Right lobe of liver (tissue), 4 donors: ENCODE measurements at regions not wholly inside any gene's neighbourhood (a gene's known extent, or its start where the extent isn't known, plus 50 kb on each side); places are given as distances from the start of the nearest gene placed in this dataset.
"Not testable (repeated sequence)": the region's sequence is repeated elsewhere in the genome, so short reads cannot be mapped to it uniquely, and the experiment has no call there.

Experiments
- POLR2A ChIP-seq: fragments of 450-650 bp; IDR thresholded peaks from one replicate; pipeline ENCODE4 v1.6.1; 2017; ENCODE audit warnings: antibody characterized with exemption, mild to moderate bottlenecking
- TF ChIP-seq, protein P1 (sequence below), 4 donors: fragments of 200-600 bp in 3 of 4; fragments of 450-650 bp in 1 of 4; IDR thresholded peaks; one replicate each; pipeline versions ENCODE4 v1.5.1 to v1.8.0; 2016 to 2022; ENCODE audit warnings: antibody characterized with exemption in 4 of 4, mild to moderate bottlenecking in 2 of 4
- donor health status: DM: no; HTN: no; CAD: no.
- donor health status: DM: no; HTN: no; CAD: no.
- donor health status: DM: no; HTN: yes; CAD: no.

GRCh38 chr6:140258302-140258701, 883.9 kb upstream of the CITED2 start:
- TF ChIP-seq, protein P1, sequence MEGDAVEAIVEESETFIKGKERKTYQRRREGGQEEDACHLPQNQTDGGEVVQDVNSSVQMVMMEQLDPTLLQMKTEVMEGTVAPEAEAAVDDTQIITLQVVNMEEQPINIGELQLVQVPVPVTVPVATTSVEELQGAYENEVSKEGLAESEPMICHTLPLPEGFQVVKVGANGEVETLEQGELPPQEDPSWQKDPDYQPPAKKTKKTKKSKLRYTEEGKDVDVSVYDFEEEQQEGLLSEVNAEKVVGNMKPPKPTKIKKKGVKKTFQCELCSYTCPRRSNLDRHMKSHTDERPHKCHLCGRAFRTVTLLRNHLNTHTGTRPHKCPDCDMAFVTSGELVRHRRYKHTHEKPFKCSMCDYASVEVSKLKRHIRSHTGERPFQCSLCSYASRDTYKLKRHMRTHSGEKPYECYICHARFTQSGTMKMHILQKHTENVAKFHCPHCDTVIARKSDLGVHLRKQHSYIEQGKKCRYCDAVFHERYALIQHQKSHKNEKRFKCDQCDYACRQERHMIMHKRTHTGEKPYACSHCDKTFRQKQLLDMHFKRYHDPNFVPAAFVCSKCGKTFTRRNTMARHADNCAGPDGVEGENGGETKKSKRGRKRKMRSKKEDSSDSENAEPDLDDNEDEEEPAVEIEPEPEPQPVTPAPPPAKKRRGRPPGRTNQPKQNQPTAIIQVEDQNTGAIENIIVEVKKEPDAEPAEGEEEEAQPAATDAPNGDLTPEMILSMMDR (IDR thresholded peaks at IDR 0.05) = not testable (repeated sequence)
- not testable (repeated sequence) for TF ChIP-seq POLR2A
